ENCODE measurements at regions not wholly inside any gene's neighbourhood (a gene's known extent, or its start where the extent isn't known, plus 50 kb on each side); places are given as distances from the start of the nearest gene placed in this dataset.

DNA sequence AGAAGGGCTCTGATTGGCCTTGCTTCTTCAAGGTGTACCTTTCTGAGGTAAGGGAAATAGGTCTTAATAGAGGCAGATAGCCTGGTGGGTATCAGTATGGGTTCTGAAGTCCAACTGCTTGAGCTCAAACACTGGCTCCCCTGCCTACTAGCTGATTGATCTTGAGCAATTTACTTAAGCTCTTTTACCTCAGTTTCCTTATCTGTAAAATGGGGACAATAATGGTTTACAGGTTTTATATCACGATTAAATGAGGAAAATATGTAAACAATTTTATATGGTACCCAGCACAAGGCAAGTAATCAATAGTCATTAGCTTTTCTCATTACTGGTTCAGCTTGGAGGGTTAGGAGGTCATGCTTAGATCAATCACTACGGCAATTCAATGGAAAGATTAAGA, 75.8 kb upstream of the VTCN1 start:
- TF ChIP-seq, protein P1, sequence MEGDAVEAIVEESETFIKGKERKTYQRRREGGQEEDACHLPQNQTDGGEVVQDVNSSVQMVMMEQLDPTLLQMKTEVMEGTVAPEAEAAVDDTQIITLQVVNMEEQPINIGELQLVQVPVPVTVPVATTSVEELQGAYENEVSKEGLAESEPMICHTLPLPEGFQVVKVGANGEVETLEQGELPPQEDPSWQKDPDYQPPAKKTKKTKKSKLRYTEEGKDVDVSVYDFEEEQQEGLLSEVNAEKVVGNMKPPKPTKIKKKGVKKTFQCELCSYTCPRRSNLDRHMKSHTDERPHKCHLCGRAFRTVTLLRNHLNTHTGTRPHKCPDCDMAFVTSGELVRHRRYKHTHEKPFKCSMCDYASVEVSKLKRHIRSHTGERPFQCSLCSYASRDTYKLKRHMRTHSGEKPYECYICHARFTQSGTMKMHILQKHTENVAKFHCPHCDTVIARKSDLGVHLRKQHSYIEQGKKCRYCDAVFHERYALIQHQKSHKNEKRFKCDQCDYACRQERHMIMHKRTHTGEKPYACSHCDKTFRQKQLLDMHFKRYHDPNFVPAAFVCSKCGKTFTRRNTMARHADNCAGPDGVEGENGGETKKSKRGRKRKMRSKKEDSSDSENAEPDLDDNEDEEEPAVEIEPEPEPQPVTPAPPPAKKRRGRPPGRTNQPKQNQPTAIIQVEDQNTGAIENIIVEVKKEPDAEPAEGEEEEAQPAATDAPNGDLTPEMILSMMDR (conservative IDR thresholded peaks at IDR 0.05; ENCODE audit: low read depth, low read length) = no peak
- no peak for TF ChIP-seq CHD1 (IDR thresholded peaks at IDR 0.05; ENCODE audit: low read depth, low read length)
- TF ChIP-seq, protein P2, sequence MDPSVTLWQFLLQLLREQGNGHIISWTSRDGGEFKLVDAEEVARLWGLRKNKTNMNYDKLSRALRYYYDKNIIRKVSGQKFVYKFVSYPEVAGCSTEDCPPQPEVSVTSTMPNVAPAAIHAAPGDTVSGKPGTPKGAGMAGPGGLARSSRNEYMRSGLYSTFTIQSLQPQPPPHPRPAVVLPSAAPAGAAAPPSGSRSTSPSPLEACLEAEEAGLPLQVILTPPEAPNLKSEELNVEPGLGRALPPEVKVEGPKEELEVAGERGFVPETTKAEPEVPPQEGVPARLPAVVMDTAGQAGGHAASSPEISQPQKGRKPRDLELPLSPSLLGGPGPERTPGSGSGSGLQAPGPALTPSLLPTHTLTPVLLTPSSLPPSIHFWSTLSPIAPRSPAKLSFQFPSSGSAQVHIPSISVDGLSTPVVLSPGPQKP (IDR thresholded peaks at IDR 0.05; ENCODE audit: borderline replicate concordance, low read depth, low read length) = no peak
- no peak for TF ChIP-seq MAFK (IDR thresholded peaks at IDR 0.05; ENCODE audit: low read depth, low read length)
- TF ChIP-seq, protein P3, sequence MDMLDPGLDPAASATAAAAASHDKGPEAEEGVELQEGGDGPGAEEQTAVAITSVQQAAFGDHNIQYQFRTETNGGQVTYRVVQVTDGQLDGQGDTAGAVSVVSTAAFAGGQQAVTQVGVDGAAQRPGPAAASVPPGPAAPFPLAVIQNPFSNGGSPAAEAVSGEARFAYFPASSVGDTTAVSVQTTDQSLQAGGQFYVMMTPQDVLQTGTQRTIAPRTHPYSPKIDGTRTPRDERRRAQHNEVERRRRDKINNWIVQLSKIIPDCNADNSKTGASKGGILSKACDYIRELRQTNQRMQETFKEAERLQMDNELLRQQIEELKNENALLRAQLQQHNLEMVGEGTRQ (IDR thresholded peaks at IDR 0.05; ENCODE audit: low read depth, low read length) = no peak
- no peak for TF ChIP-seq RCOR1 (IDR thresholded peaks at IDR 0.05; ENCODE audit: insufficient replicate concordance, low read length)
- TF ChIP-seq RFX5 (IDR thresholded peaks at IDR 0.05; ENCODE audit: low read depth, low read length) = no peak
- no peak for TF ChIP-seq CEBPB (IDR thresholded peaks at IDR 0.05; ENCODE audit: low read depth, low read length)
- no peak for TF ChIP-seq POLR2A (IDR thresholded peaks at IDR 0.05; ENCODE audit: low read depth, low read length)
- Histone ChIP-seq H2BK20ac (ENCODE audit: low read depth, low read length) (no peak overlapping the region), H2AK9ac (replicated peaks; ENCODE audit: low read depth, low read length, poor library complexity) (no peak overlapping the region), H2BK15ac (ENCODE audit: low read depth, low read length) (no peak overlapping the region), H3K18ac (ENCODE audit: low read depth, low read length) (no peak overlapping the region), H2AFZ (replicated peaks; ENCODE audit: low read length, poor library complexity) (no peak overlapping the region), H3K56ac (ENCODE audit: extremely low read depth, insufficient read depth, low read length) (no peak overlapping the region), H3K14ac (replicated peaks; ENCODE audit: low read depth, low read length) (no peak overlapping the region), H4K5ac (ENCODE audit: low read depth, low read length) (no peak overlapping the region), H3K4me2 (ENCODE audit: low read depth, low read length) (no peak overlapping the region), H2BK5ac (ENCODE audit: low read depth, low read length, poor library complexity, severe bottlenecking) (no peak overlapping the region), H4K20me1 (ENCODE audit: insufficient read depth, low read length) (no peaks in the 10 kb centered on the region), H3K4me3 (ENCODE audit: insufficient read depth, low read depth, low read length) (no peak overlapping the region), H4K91ac (ENCODE audit: insufficient read depth, low read depth, low read length) (no peak overlapping the region), H3K9me3 (ENCODE audit: control insufficient read depth, insufficient read depth, low read length) (no peaks in the 10 kb centered on the region), H3K23ac (ENCODE audit: low read depth, low read length) (no peak overlapping the region), H3K9ac (ENCODE audit: low read depth, low read length) (no peak overlapping the region), H3K9me1 (ENCODE audit: insufficient read depth, low read length) (no peaks in the 10 kb centered on the region), H4K8ac (ENCODE audit: low read depth in 2 of 2, low read length in 2 of 2) (no peak overlapping the region), H3K79me1 (ENCODE audit: low read depth in 1 of 2, low read length in 2 of 2) (no peaks in the 10 kb centered on the region), H3K36me3 (ENCODE audit: control insufficient read depth, insufficient read depth, low read length) (no peaks in the 10 kb centered on the region), H3K27ac (ENCODE audit: insufficient read depth, low read length) (no peak overlapping the region), H2BK120ac (ENCODE audit: low read depth, low read length) (no peak overlapping the region), H3K27me3 (ENCODE audit: control insufficient read depth, insufficient read depth, low read length) (peaks cover 7% of the 10 kb centered on the region), H2AK5ac (ENCODE audit: low read depth, low read length) (no peak overlapping the region), H3K4me1 (ENCODE audit: control insufficient read depth, insufficient read depth, low read length) (no peaks in the 10 kb centered on the region), H3K4ac (ENCODE audit: low read depth, low read length) (no peak overlapping the region)
- dilution Hi-C loops (cut with HindIII; ENCODE audit: low sequenced_read_pairs, unreplicated experiment) = no loop called here
- no TSS peak for BruUV-seq (replicated peaks)
- POLR2A ChIA-PET (ENCODE audit: unreplicated experiment) = no interaction called here
- intact Hi-C loops (cut with micrococcal nuclease) = no loop called here
- DNase-seq (no peak), ATAC-seq (ENCODE audit: low read depth) (no peak)
- no CpG with 5 or more reads among the region's 2 CpGs for WGBS, 2 experiments (ENCODE audit: extremely low coverage in 2 of 2, insufficient read length in 1 of 2)
- in situ Hi-C loops (cut with MboI; ENCODE audit: low sequenced_read_pairs) = loop anchor here (25.0 kb wide), 1 partner anchor 549 kb away; no protein-coding TSS in a partner anchor
- CTCF ChIA-PET = interaction anchor here (3.2 kb wide), 1 partner anchor 219 kb away, joined by 41 read pairs; no protein-coding TSS in a partner anchor

All from IMR-90 (cell line).